ENCODE measurements at regions not wholly inside any gene's neighbourhood (a gene's known extent, or its start where the extent isn't known, plus 50 kb on each side); places are given as distances from the start of the nearest gene placed in this dataset.

DNA sequence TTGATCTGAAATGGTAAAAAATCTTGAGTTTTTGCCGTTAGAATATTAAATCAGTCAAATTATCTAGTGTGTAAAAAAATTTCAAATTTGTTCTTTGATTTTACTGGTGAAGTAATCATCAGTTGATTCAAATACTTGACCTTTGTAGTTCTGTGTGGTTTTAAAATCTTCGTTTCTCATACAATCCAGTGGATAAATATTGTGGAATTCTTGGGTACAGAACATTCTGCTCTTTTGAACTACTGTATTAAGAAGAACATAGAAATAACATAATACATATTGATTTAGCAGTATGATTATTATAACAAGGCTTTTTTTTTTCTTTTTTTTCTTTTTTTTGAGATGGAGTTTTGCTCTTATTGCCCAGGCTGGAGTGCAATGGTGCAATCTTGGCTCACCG is 491.8 kb downstream of the CD109 start:
- TF ChIP-seq, protein P1, sequence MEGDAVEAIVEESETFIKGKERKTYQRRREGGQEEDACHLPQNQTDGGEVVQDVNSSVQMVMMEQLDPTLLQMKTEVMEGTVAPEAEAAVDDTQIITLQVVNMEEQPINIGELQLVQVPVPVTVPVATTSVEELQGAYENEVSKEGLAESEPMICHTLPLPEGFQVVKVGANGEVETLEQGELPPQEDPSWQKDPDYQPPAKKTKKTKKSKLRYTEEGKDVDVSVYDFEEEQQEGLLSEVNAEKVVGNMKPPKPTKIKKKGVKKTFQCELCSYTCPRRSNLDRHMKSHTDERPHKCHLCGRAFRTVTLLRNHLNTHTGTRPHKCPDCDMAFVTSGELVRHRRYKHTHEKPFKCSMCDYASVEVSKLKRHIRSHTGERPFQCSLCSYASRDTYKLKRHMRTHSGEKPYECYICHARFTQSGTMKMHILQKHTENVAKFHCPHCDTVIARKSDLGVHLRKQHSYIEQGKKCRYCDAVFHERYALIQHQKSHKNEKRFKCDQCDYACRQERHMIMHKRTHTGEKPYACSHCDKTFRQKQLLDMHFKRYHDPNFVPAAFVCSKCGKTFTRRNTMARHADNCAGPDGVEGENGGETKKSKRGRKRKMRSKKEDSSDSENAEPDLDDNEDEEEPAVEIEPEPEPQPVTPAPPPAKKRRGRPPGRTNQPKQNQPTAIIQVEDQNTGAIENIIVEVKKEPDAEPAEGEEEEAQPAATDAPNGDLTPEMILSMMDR (IDR thresholded peaks at IDR 0.05) = no peak
- no peak for TF ChIP-seq POLR2AphosphoS5 (IDR thresholded peaks at IDR 0.05; ENCODE audit: insufficient read depth in 1 of 2, low read depth in 1 of 2)

Data from vagina (tissue), 2 donors.